22Rv1 (cell line): ENCODE measurements at regions not wholly inside any gene's neighbourhood (a gene's known extent, or its start where the extent isn't known, plus 50 kb on each side); places are given as distances from the start of the nearest gene placed in this dataset.

Experiments used
- ZFX ChIP-seq: fragments of 450-650 bp; IDR thresholded peaks from 2 replicates; pipeline ENCODE4 v1.6.1; 2017; ENCODE audit warnings: antibody characterized with exemption, borderline replicate concordance
- TF ChIP-seq, protein P1 (sequence below): fragments of 450-650 bp; IDR thresholded peaks from 2 replicates; pipeline ENCODE4 v1.5.1; 2017; ENCODE audit warnings: mild to moderate bottlenecking

DNA sequence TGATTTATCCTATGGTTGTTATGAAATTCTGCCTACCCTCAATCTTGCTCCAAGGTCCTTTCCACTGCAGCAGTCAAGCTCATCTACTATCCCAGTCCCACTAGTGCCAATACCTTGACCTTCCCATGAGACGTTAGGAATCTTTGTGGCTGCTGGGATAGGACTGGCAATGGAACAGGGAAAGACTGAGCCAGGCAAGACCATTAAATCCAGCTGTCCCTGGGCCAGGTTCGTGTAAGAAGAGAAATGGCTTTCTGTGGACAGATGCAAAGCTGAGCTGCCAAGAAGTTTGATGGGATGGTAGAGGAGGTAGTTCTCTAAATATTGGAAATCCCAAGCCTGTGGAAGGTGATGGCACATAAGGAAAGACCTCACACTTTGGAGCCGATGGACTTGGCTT lies 50.1 kb upstream of the TMEM17 start:
- TF ChIP-seq, protein P1, sequence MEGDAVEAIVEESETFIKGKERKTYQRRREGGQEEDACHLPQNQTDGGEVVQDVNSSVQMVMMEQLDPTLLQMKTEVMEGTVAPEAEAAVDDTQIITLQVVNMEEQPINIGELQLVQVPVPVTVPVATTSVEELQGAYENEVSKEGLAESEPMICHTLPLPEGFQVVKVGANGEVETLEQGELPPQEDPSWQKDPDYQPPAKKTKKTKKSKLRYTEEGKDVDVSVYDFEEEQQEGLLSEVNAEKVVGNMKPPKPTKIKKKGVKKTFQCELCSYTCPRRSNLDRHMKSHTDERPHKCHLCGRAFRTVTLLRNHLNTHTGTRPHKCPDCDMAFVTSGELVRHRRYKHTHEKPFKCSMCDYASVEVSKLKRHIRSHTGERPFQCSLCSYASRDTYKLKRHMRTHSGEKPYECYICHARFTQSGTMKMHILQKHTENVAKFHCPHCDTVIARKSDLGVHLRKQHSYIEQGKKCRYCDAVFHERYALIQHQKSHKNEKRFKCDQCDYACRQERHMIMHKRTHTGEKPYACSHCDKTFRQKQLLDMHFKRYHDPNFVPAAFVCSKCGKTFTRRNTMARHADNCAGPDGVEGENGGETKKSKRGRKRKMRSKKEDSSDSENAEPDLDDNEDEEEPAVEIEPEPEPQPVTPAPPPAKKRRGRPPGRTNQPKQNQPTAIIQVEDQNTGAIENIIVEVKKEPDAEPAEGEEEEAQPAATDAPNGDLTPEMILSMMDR = no peak
- no peak for TF ChIP-seq ZFX
